Glutamatergic neuron (in vitro differentiated cells): ENCODE measurements at regions not wholly inside any gene's neighbourhood (a gene's known extent, or its start where the extent isn't known, plus 50 kb on each side); places are given as distances from the start of the nearest gene placed in this dataset.

Source experiments
- DNase-seq: peaks from one replicate; pipeline ENCODE4 v3.0.0; 2022
- H3K27ac Mint-ChIP-seq: one replicate; pipeline ENCODE4 v1.8.0; 2020; ENCODE audit warnings: mild to moderate bottlenecking, mixed read lengths, inconsistent platforms; ENCODE audit not compliant: unreplicated experiment
- H3K27me3 Mint-ChIP-seq: one replicate; pipeline ENCODE4 v1.8.0; 2020; ENCODE audit warnings: mild to moderate bottlenecking, moderate library complexity, mixed read lengths, inconsistent platforms; ENCODE audit not compliant: unreplicated experiment
- H3K36me3 Mint-ChIP-seq: one replicate; pipeline ENCODE4 v1.8.0; 2020; ENCODE audit warnings: mild to moderate bottlenecking, mixed read lengths, inconsistent platforms; ENCODE audit not compliant: unreplicated experiment
- H3K4me1 Mint-ChIP-seq: one replicate; pipeline ENCODE4 v1.8.0; 2020; ENCODE audit warnings: mild to moderate bottlenecking, low read depth, mixed read lengths, inconsistent platforms; ENCODE audit not compliant: unreplicated experiment
- H3K4me3 Mint-ChIP-seq: one replicate; pipeline ENCODE4 v1.8.0; 2020; ENCODE audit warnings: mild to moderate bottlenecking, mixed read lengths, inconsistent platforms; ENCODE audit not compliant: unreplicated experiment
- H3K9me3 Mint-ChIP-seq: one replicate; pipeline ENCODE4 v1.8.0; 2020; ENCODE audit warnings: mild to moderate bottlenecking, moderate library complexity, mixed read lengths, inconsistent platforms; ENCODE audit not compliant: unreplicated experiment
- TF ChIP-seq, protein P1 (sequence below): fragments of 200-600 bp; sonication (generic); IDR thresholded peaks from one replicate; pipeline ENCODE4 v1.5.0; 2021; ENCODE audit not compliant: partially characterized antibody, unreplicated experiment

DNA sequence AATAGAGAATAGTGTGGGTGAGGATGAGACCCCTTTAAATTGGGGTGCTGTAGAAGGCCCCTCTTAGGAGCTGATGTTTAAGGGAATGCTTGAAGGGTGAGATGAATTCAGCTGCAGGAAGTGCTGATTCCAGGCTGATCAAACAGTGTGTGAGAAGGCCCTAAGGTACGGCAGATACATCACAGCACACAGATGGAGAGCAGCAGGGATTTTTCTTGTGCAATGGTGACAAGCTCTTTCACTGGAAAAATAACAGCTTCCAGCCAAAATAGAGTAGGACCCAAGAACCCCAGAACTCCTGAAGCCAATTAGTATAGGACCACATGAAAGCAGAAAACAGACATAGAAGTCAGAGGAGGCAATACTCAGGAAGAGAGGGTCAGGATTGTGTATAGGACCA, 296.9 kb downstream of the ADRA2A start:
- TF ChIP-seq, protein P1, sequence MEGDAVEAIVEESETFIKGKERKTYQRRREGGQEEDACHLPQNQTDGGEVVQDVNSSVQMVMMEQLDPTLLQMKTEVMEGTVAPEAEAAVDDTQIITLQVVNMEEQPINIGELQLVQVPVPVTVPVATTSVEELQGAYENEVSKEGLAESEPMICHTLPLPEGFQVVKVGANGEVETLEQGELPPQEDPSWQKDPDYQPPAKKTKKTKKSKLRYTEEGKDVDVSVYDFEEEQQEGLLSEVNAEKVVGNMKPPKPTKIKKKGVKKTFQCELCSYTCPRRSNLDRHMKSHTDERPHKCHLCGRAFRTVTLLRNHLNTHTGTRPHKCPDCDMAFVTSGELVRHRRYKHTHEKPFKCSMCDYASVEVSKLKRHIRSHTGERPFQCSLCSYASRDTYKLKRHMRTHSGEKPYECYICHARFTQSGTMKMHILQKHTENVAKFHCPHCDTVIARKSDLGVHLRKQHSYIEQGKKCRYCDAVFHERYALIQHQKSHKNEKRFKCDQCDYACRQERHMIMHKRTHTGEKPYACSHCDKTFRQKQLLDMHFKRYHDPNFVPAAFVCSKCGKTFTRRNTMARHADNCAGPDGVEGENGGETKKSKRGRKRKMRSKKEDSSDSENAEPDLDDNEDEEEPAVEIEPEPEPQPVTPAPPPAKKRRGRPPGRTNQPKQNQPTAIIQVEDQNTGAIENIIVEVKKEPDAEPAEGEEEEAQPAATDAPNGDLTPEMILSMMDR = no peak
- H3K27me3 Mint-ChIP-seq = peaks cover 2% of the 10 kb centered on the region
- H3K27ac Mint-ChIP-seq = no peak overlapping the region
- DNase-seq = no peak
- peaks cover 2% of the 10 kb centered on the region for H3K9me3 Mint-ChIP-seq
- no peak overlapping the region for H3K4me3 Mint-ChIP-seq
- no peaks in the 10 kb centered on the region for H3K4me1 Mint-ChIP-seq
- H3K36me3 Mint-ChIP-seq = no peaks in the 10 kb centered on the region

GRCh38 chr10:111379534-111380187, 302.8 kb downstream of the ADRA2A start:
- Mint-ChIP-seq H3K4me3 (no peak overlapping the region), H3K4me1 (no peaks in the 10 kb centered on the region), H3K36me3 (no peaks in the 10 kb centered on the region), H3K9me3 (no peaks in the 10 kb centered on the region), H3K27me3 (peaks cover 4% of the 10 kb centered on the region), H3K27ac (no peak overlapping the region)
- TF ChIP-seq, protein P1 = no peak
- DNase-seq = no peak

DNA sequence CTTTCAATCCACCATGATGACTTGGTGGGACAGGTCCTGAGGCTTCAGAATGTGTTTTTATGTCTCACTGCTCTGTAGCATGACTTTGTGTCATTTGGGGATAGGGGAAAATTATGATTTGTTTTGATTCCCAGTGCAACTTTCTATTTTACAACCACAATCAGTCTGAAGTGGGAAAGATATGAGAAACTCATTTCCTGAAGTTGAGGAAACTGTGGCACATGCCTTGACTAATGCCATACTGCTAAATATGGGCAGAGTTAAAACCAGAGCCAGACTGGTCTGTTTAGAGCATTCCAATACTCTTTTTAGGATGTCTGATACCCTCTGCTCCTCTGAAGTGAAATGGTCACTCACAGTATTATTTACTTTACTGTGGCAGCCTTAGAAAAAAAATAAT, 307.7 kb downstream of the ADRA2A start:
- no peaks in the 10 kb centered on the region for H3K27me3 Mint-ChIP-seq
- no peak overlapping the region for H3K27ac Mint-ChIP-seq
- H3K36me3 Mint-ChIP-seq = no peaks in the 10 kb centered on the region
- TF ChIP-seq, protein P1 = no peak
- no peak for DNase-seq
- H3K4me1 Mint-ChIP-seq = no peaks in the 10 kb centered on the region
- H3K9me3 Mint-ChIP-seq = no peaks in the 10 kb centered on the region
- no peak overlapping the region for H3K4me3 Mint-ChIP-seq

GRCh38 chr10:111390813-111391563, 314.2 kb downstream of the ADRA2A start:
- H3K27me3 Mint-ChIP-seq = peaks cover 7% of the 10 kb centered on the region
- no peaks in the 10 kb centered on the region for H3K9me3 Mint-ChIP-seq
- TF ChIP-seq, protein P1 = no peak
- no peaks in the 10 kb centered on the region for H3K4me1 Mint-ChIP-seq
- no peak for DNase-seq
- no peak overlapping the region for H3K4me3 Mint-ChIP-seq
- no peak overlapping the region for H3K27ac Mint-ChIP-seq
- H3K36me3 Mint-ChIP-seq = no peaks in the 10 kb centered on the region

DNA sequence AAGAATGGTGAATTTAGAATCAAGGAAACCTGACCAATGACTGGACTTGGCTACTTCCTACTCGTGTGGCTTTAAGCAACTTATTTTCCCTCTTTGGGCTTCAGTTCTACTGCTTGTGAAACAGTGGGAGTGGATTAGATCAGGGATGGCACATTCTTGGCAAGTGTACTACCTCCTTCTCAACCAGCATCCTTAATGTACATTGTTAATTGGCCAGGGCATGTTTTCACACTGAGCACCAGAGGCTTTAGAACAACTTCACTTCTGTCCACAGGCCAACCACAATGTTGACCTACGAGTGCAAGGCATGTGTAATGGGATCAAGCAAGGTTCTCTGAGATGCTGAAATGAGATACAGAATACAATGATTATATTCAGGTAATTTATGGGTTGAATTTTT, 315.3 kb downstream of the ADRA2A start:
- DNase-seq = no peak
- H3K27me3 Mint-ChIP-seq = peaks cover 7% of the 10 kb centered on the region
- no peaks in the 10 kb centered on the region for H3K9me3 Mint-ChIP-seq
- no peak overlapping the region for H3K27ac Mint-ChIP-seq
- TF ChIP-seq, protein P1 = no peak
- no peaks in the 10 kb centered on the region for H3K36me3 Mint-ChIP-seq
- H3K4me3 Mint-ChIP-seq = no peak overlapping the region
- no peaks in the 10 kb centered on the region for H3K4me1 Mint-ChIP-seq
